H1 (cell line): ENCODE measurements at regions not wholly inside any gene's neighbourhood (a gene's known extent, or its start where the extent isn't known, plus 50 kb on each side); places are given as distances from the start of the nearest gene placed in this dataset.

Experiments
- CTCF ChIA-PET: fragments of 300-600 bp; sonication (Branson Sonifier 250); formaldehyde crosslinking; loops from one replicate; lab custom pipeline; 2021; ENCODE audit not compliant: partially characterized antibody; lab: Charles Lee
- POLR2A ChIA-PET: fragments of 300-600 bp; sonication (Branson Sonifier 250); formaldehyde crosslinking; loops from one replicate; lab custom pipeline; 2021; ENCODE audit warnings: inconsistent platforms; ENCODE audit not compliant: partially characterized antibody; lab: Charles Lee
- DNase-seq, 2 experiments: peaks; one replicate each; pipeline versions ENCODE4 v3.0.0 to v3.0.0-alpha.2; 2010 to 2022; ENCODE audit warnings: low spot score in 2 of 2, low read depth in 1 of 2, mixed read lengths in 1 of 2
- FAIRE-seq: peaks from 2 replicates; lab custom pipeline; 2011; peaks lifted over from hg19 to GRCh38; lab: Jason Lieb, UNC
- H2AFZ ChIP-seq: 2 replicates; pipeline ENCODE4 v1.8.1; 2012; ENCODE audit warnings: low read length, inconsistent platforms
- H2AK5ac ChIP-seq: 2 replicates; pipeline ENCODE4 v1.6.1; 2013; ENCODE audit warnings: low read depth, low read length
- H2BK120ac ChIP-seq: replicated peaks from 2 replicates; pipeline ENCODE3; 2013; ENCODE audit warnings: low read depth, low read length, inconsistent platforms
- H2BK12ac ChIP-seq: 2 replicates; pipeline ENCODE4 v1.6.1; 2013; ENCODE audit warnings: low read depth, low read length
- H2BK15ac ChIP-seq: 2 replicates; pipeline ENCODE4 v1.6.1; 2013; ENCODE audit warnings: low read length
- H2BK20ac ChIP-seq: 2 replicates; pipeline ENCODE4 v1.6.1; 2013; ENCODE audit warnings: low read length
- H2BK5ac ChIP-seq: 2 replicates; pipeline ENCODE4 v1.6.1; 2013; ENCODE audit warnings: low read depth, low read length
- H3K14ac ChIP-seq: 2 replicates; pipeline ENCODE4 v1.6.1; 2013; ENCODE audit warnings: inconsistent platforms; ENCODE audit not compliant: insufficient read length
- H3K18ac ChIP-seq: 2 replicates; pipeline ENCODE4 v1.6.1; 2013; ENCODE audit warnings: low read length; ENCODE audit errors: extremely low read depth
- H3K23ac ChIP-seq: 2 replicates; pipeline ENCODE4 v1.6.1; 2013; ENCODE audit warnings: inconsistent platforms; ENCODE audit not compliant: insufficient read length
- H3K23me2 ChIP-seq: 2 replicates; pipeline ENCODE4 v1.6.1; 2013; ENCODE audit warnings: low read depth, low read length
- H3K27ac ChIP-seq: 2 replicates; pipeline ENCODE4 v1.6.1; 2011; ENCODE audit warnings: low read depth, low read length, inconsistent platforms
- H3K27me3 ChIP-seq, 4 experiments: replicated peaks in 1 of 4; 1 replicate in 1 of 4; 2 replicates in 3 of 4; pipeline versions ENCODE4 v1.6.1 to v1.8.1; 2011 to 2013; ENCODE audit warnings: low read length in 3 of 4, mild to moderate bottlenecking in 3 of 4, inconsistent platforms in 2 of 4, mixed read lengths in 2 of 4, moderate library complexity in 1 of 4; ENCODE audit not compliant: control insufficient read depth in 3 of 4, insufficient read depth in 3 of 4; ENCODE audit errors: extremely low read depth in 1 of 4
- H3K36me3 ChIP-seq, 4 experiments: 2 replicates each; pipeline versions ENCODE4 v1.6.1 to v1.8.1; 2011 to 2013; ENCODE audit warnings: mild to moderate bottlenecking in 4 of 4, low read length in 3 of 4, moderate library complexity in 2 of 4, control low read depth in 1 of 4, inconsistent platforms in 1 of 4; ENCODE audit not compliant: insufficient read depth in 4 of 4, control insufficient read depth in 2 of 4
- H3K4ac ChIP-seq: replicated peaks from 2 replicates; pipeline ENCODE3; 2013; ENCODE audit warnings: low read length, low read depth, mixed read lengths, inconsistent platforms; ENCODE audit not compliant: insufficient read length
- H3K4me1 ChIP-seq, 4 experiments: replicated peaks in 1 of 4; 1 replicate in 1 of 4; 2 replicates in 3 of 4; pipeline versions ENCODE4 v1.6.1 to v1.8.1; 2011 to 2013; ENCODE audit warnings: low read length in 3 of 4, inconsistent platforms in 2 of 4, mixed read lengths in 1 of 4; ENCODE audit not compliant: insufficient read depth in 4 of 4, control insufficient read depth in 3 of 4
- H3K4me2 ChIP-seq, 2 experiments: 2 replicates each; pipeline versions ENCODE4 v1.6.1 to v1.8.1; 2011 to 2013; ENCODE audit warnings: low read depth in 2 of 2, low read length in 2 of 2, control low read depth in 1 of 2, inconsistent platforms in 1 of 2, mild to moderate bottlenecking in 1 of 2; ENCODE audit not compliant: insufficient read depth in 1 of 2
- H3K4me3 ChIP-seq, 4 experiments: fragments of 200-600, 300-600 bp in 1 of 4; sonication (generic), shearing (Covaris generic), sonication (Bioruptor Twin) in 1 of 4; 2 replicates each; pipeline versions ENCODE4 v1.5.1 to v1.8.1; 2011 to 2016; ENCODE audit warnings: low read length in 4 of 4, low read depth in 3 of 4, control low read depth in 2 of 4, inconsistent platforms in 2 of 4, mild to moderate bottlenecking in 2 of 4, mixed read lengths in 1 of 4, moderate library complexity in 1 of 4; ENCODE audit not compliant: insufficient read depth in 2 of 4; ENCODE audit errors: extremely low read depth in 1 of 4
- H3K56ac ChIP-seq: replicated peaks from 2 replicates; pipeline ENCODE3; 2013; ENCODE audit warnings: low read depth, mild to moderate bottlenecking, mixed read lengths, low read length, inconsistent platforms; ENCODE audit not compliant: insufficient read length
- H3K79me1 ChIP-seq: 2 replicates; pipeline ENCODE4 v1.6.1; 2013; ENCODE audit warnings: low read depth, low read length, control low read depth
- H3K79me2 ChIP-seq, 2 experiments: 2 replicates each; pipeline versions ENCODE4 v1.6.1 to v1.8.1; 2012 to 2013; ENCODE audit warnings: low read length in 2 of 2, mild to moderate bottlenecking in 2 of 2, inconsistent platforms in 1 of 2; ENCODE audit not compliant: insufficient read depth in 2 of 2, control insufficient read depth in 1 of 2
- H3K9ac ChIP-seq, 4 experiments: replicated peaks in 1 of 4; 1 replicate in 1 of 4; 2 replicates in 3 of 4; pipeline versions ENCODE4 v1.6.1 to v1.8.1; 2011 to 2013; ENCODE audit warnings: low read depth in 3 of 4, low read length in 3 of 4, control low read depth in 2 of 4, mild to moderate bottlenecking in 2 of 4, moderate library complexity in 2 of 4, inconsistent platforms in 1 of 4; ENCODE audit errors: extremely low read depth in 1 of 4
- H3K9me3 ChIP-seq, 2 experiments: 2 replicates each; pipeline versions ENCODE4 v1.6.1 to v1.8.1; 2012 to 2013; ENCODE audit warnings: mild to moderate bottlenecking in 2 of 2, moderate library complexity in 2 of 2, control low read depth in 1 of 2, inconsistent platforms in 1 of 2, low read depth in 1 of 2, low read length in 1 of 2, mixed read lengths in 1 of 2; ENCODE audit not compliant: insufficient read depth in 2 of 2
- H4K20me1 ChIP-seq, 2 experiments: replicated peaks in 1 of 2; 2 replicates each; pipeline versions ENCODE3 to v1.8.1; 2011 to 2013; ENCODE audit warnings: inconsistent platforms in 2 of 2, low read length in 2 of 2, mild to moderate bottlenecking in 1 of 2; ENCODE audit not compliant: insufficient read depth in 2 of 2, control insufficient read depth in 1 of 2
- H4K5ac ChIP-seq: 2 replicates; pipeline ENCODE4 v1.6.1; 2013; ENCODE audit warnings: low read length, low read depth, mixed read lengths, inconsistent platforms; ENCODE audit not compliant: insufficient read length
- H4K8ac ChIP-seq: 2 replicates; pipeline ENCODE4 v1.8.0; 2013; ENCODE audit warnings: mild to moderate bottlenecking, moderate library complexity, low read length, inconsistent platforms; ENCODE audit not compliant: insufficient read depth; ENCODE audit errors: extremely low read depth
- H4K91ac ChIP-seq: replicated peaks from 2 replicates; pipeline ENCODE3; 2013; ENCODE audit warnings: low read length, mixed read lengths, inconsistent platforms; ENCODE audit not compliant: insufficient read length
- ATF2 ChIP-seq: IDR thresholded peaks from 2 replicates; pipeline ENCODE4 v1.6.1; 2012; ENCODE audit warnings: low read length, inconsistent platforms
- BRCA1 ChIP-seq: IDR thresholded peaks from 2 replicates; pipeline ENCODE4 v1.6.1; 2012; ENCODE audit warnings: low read depth, low read length, improper control_type of control experiment
- E2F6 ChIP-seq: IDR thresholded peaks from 2 replicates; pipeline ENCODE4 v1.6.1; 2012; ENCODE audit warnings: inconsistent platforms
- EP300 ChIP-seq, 2 experiments: IDR thresholded peaks; 1 replicate in 1 of 2; 2 replicates in 1 of 2; pipeline ENCODE4 v1.6.1; 2011 to 2012; ENCODE audit warnings: low read depth in 2 of 2, low read length in 2 of 2, mild to moderate bottlenecking in 2 of 2, borderline replicate concordance in 1 of 2, inconsistent platforms in 1 of 2, moderate library complexity in 1 of 2
- GTF2F1 ChIP-seq: IDR thresholded peaks from 2 replicates; pipeline ENCODE4 v1.6.1; 2012; ENCODE audit warnings: low read depth, low read length, improper control_type of control experiment, borderline replicate concordance
- SP4 ChIP-seq: IDR thresholded peaks from 2 replicates; pipeline ENCODE4 v1.6.1; 2012; ENCODE audit warnings: low read length, inconsistent platforms
- TCF12 ChIP-seq: IDR thresholded peaks from 2 replicates; pipeline ENCODE4 v1.6.1; 2011; ENCODE audit warnings: low read depth, mild to moderate bottlenecking, low read length
- TEAD4 ChIP-seq: IDR thresholded peaks from 2 replicates; pipeline ENCODE4 v1.6.1; 2012; ENCODE audit warnings: low read depth, low read length, inconsistent platforms, mixed read lengths
- USF2 ChIP-seq: IDR thresholded peaks from 2 replicates; pipeline ENCODE4 v1.6.1; 2011; ENCODE audit warnings: low read length, improper control_type of control experiment
- YY1 ChIP-seq: IDR thresholded peaks from 2 replicates; pipeline ENCODE4 v1.6.1; 2011; ENCODE audit warnings: low read depth, mild to moderate bottlenecking, low read length
- ZNF274 ChIP-seq: IDR thresholded peaks from 2 replicates; pipeline ENCODE4 v1.7.0; 2012; ENCODE audit warnings: low read length, borderline replicate concordance; ENCODE audit errors: extremely low read depth
- WGBS, 2 experiments: shearing (Covaris generic) in 1 of 2; methylation state at CpG; one replicate each; pipeline versions ENCODE4 v1.1.6 to v1.1.7; 2013 to 2015; ENCODE audit warnings: low lambda C conversion rate in 2 of 2, mixed read lengths in 2 of 2, inconsistent platforms in 1 of 2, low coverage in 1 of 2, missing lambda C conversion rate in 1 of 2; ENCODE audit not compliant: insufficient replicate concordance in 2 of 2, insufficient coverage in 1 of 2, insufficient read length in 1 of 2; ENCODE audit errors: extremely low coverage in 1 of 2, missing lambda C conversion rate in 1 of 2; 5-methylcytosine and 5-hydroxymethylcytosine counted together

- H3K23ac ChIP-seq = no peak overlapping the region
- H3K9ac ChIP-seq = no peak overlapping the region
- H2BK12ac ChIP-seq = no peak overlapping the region
- no peak overlapping the region for H2AK5ac ChIP-seq
- no peak overlapping the region for H4K91ac ChIP-seq
- no peak overlapping the region for H3K4ac ChIP-seq
- H3K79me2 ChIP-seq = no peaks in the 10 kb centered on the region
- H3K4me2 ChIP-seq = no peak overlapping the region
- no peak overlapping the region for H3K14ac ChIP-seq
- H4K5ac ChIP-seq = no peak overlapping the region
- no peak for FAIRE-seq
- H2BK5ac ChIP-seq = no peak overlapping the region
- no peak for DNase-seq
- no peak overlapping the region for H4K8ac ChIP-seq
- no peaks in the 10 kb centered on the region for H3K4me1 ChIP-seq
- H3K4me3 ChIP-seq = no peak overlapping the region
- no peak overlapping the region for H2BK20ac ChIP-seq
- no peak overlapping the region for H2AFZ ChIP-seq
- ChIA-PET POLR2A (no interaction called here), CTCF (no interaction called here)
- H3K56ac ChIP-seq = no peak overlapping the region
- H3K18ac ChIP-seq = no peak overlapping the region
- no peaks in the 10 kb centered on the region for H3K79me1 ChIP-seq
- no peak overlapping the region for H2BK15ac ChIP-seq
- no peaks in the 10 kb centered on the region for H3K23me2 ChIP-seq
- H3K27me3 ChIP-seq = no peaks in the 10 kb centered on the region
- H4K20me1 ChIP-seq = no peaks in the 10 kb centered on the region
- no peak overlapping the region for H2BK120ac ChIP-seq
- no peaks in the 10 kb centered on the region for H3K36me3 ChIP-seq
- no peak overlapping the region for H3K27ac ChIP-seq
- no peak for TF ChIP-seq E2F6
- TF ChIP-seq ATF2 = no peak
- no peak for TF ChIP-seq EP300 (IDR thresholded peaks at IDR 0.05; ENCODE audit: borderline replicate concordance in 1 of 2, low read depth in 2 of 2, low read length in 2 of 2)
- TF ChIP-seq ZNF274 = no peak
- no peak for TF ChIP-seq BRCA1
- no peak for TF ChIP-seq YY1
- TF ChIP-seq SP4 = no peak
- TF ChIP-seq TCF12 = no peak
- TF ChIP-seq GTF2F1 = no peak
- TF ChIP-seq TEAD4 = no peak
- TF ChIP-seq USF2 = no peak
- H3K9me3 ChIP-seq = 0 out of 4 replicates have a peak, but pooled peaks cover 0 to 3% of the 10 kb centered on the region in 2 experiments
- WGBS, 2 experiments = 88% methylated on average over 6 of the region's 6 CpGs; no CpG with 5 or more reads in 1 of the 2 experiments
These were observed 170.6 kb downstream of the FZD1 start for GRCh38 chr7:91434836-91435235.
